ENCODE measurements at regions not wholly inside any gene's neighbourhood (a gene's known extent, or its start where the extent isn't known, plus 50 kb on each side); places are given as distances from the start of the nearest gene placed in this dataset.

DNA sequence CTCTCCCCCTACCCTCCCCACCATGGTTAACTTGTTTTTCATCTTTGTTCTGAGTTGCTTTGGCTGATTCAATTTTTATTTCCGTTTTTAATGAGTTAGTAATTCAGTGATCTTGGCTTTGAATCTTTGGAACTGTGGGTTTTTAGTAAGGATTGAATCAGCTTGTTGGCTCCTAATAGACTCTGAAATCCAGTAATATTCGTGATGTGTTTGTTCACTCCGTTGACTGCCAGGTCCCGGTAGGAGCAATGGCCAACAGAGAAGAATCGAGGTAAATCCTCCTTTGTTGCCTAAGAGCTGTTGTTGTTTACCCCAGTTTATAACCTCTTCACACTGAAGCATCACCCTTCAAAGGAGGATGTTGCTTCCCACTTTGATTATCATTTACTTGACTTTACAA is 92.7 kb downstream of the PCSK1 start:
- Mint-ChIP-seq H3K36me3 (ENCODE audit: low read depth) (no peaks in the 10 kb centered on the region), H3K27ac (no peak overlapping the region), H3K4me3 (no peak overlapping the region), H3K27me3 (ENCODE audit: low read depth) (peaks cover 48% of the 10 kb centered on the region), H3K4me1 (ENCODE audit: low read depth) (peaks cover 14% of the 10 kb centered on the region), H3K9me3 (no peaks in the 10 kb centered on the region)
- DNase-seq (ENCODE audit: low spot score), result no peak

- H3K27me3 Mint-ChIP-seq (ENCODE audit: low read depth), result peaks cover 48% of the 10 kb centered on the region
- no peak overlapping the region for H3K27ac Mint-ChIP-seq
- H3K4me3 Mint-ChIP-seq, result no peak overlapping the region
- no peak for DNase-seq (ENCODE audit: low spot score)
- H3K36me3 Mint-ChIP-seq (ENCODE audit: low read depth), result no peaks in the 10 kb centered on the region
- H3K4me1 Mint-ChIP-seq (ENCODE audit: low read depth), result peaks cover 10% of the 10 kb centered on the region
- H3K9me3 Mint-ChIP-seq, result no peaks in the 10 kb centered on the region
Measured at GRCh38 chr5:96339862-96340261, 93.2 kb downstream of the PCSK1 start.

DNA sequence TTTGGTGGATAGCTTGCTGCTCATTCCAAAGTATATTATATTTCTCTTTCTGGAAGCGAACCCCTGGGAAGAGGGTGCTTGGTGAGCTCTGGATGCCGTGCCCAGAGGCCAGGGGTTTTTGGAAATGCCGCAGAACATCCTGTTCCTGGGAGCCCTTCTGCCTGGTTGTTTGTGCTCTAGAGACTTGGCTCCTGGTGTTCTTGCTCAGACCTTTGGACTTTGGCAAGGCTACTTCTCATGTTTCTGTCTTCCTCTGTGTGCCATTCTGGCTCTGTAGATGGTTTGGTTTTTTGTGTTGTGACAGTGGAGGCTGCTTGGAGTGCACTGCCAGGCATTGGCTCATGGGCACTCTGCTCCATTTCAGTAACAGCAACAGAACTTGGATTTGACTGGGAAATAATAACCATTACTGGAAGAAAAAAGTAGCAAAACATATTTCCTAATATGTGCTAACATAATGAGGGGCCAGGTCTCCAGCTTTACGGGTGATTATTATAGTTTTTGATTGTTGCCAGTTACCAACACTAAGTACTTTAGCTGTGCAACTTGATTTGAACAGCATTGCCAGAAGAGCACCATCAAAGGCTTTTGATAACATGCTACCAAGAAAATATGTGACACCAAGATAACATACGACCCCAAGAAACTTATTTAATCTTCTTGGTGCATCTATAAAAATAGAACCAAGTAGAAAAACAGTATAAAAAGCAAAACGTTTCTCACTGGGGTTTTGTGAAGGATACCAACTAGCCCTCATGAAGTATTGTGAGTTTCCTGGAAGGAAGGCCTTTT is 94.2 kb downstream of the PCSK1 start:
- DNase-seq (ENCODE audit: low spot score), result no peak
- peaks cover 6% of the 10 kb centered on the region for H3K4me1 Mint-ChIP-seq (ENCODE audit: low read depth)
- H3K4me3 Mint-ChIP-seq, result no peak overlapping the region
- no peak overlapping the region for H3K27ac Mint-ChIP-seq
- peaks cover 39% of the 10 kb centered on the region for H3K27me3 Mint-ChIP-seq (ENCODE audit: low read depth)
- H3K9me3 Mint-ChIP-seq, result no peaks in the 10 kb centered on the region
- H3K36me3 Mint-ChIP-seq (ENCODE audit: low read depth), result no peaks in the 10 kb centered on the region

- no peak overlapping the region for H3K27ac Mint-ChIP-seq
- H3K4me1 Mint-ChIP-seq (ENCODE audit: low read depth), result peaks cover 6% of the 10 kb centered on the region
- H3K36me3 Mint-ChIP-seq (ENCODE audit: low read depth), result no peaks in the 10 kb centered on the region
- H3K4me3 Mint-ChIP-seq, result no peak overlapping the region
- peaks cover 31% of the 10 kb centered on the region for H3K27me3 Mint-ChIP-seq (ENCODE audit: low read depth)
- no peak for DNase-seq (ENCODE audit: low spot score)
- H3K9me3 Mint-ChIP-seq, result no peaks in the 10 kb centered on the region
Measured at GRCh38 chr5:96338091-96338490, 95.0 kb downstream of the PCSK1 start.

DNA sequence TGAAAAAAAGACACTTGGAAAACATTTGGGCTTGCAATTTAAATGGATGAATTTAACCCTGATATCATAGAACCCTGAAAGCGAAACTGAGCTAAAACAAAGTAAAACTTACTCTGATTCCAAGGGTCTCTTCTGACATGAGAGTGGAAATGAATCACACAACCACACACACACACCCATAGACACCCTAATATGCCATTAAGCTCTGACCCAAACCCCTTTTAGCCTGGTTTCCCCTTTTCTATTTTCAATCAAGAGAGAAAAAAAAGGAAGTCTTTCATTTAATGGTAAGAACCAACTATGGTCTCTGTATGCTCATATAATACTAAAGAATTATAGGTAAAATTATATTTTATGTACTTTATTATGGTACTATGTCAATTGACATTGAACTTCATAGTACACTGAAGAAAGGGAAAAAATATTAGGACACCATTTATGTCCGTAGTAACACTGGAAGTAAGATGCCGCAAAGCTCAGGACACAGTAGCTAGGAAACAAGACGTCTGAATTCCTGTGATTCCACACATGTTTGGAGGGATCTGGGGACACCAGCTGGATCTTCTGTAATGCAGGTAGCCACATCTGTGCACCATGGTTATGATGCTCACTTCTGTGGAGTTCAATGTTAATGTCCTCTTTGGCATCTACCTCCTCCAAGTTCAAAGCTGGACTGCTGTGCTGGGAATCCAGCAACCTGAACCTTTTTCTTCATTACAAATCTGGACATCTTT is 95.8 kb downstream of the PCSK1 start:
- H3K4me1 Mint-ChIP-seq (ENCODE audit: low read depth), result peaks cover 6% of the 10 kb centered on the region

DNA sequence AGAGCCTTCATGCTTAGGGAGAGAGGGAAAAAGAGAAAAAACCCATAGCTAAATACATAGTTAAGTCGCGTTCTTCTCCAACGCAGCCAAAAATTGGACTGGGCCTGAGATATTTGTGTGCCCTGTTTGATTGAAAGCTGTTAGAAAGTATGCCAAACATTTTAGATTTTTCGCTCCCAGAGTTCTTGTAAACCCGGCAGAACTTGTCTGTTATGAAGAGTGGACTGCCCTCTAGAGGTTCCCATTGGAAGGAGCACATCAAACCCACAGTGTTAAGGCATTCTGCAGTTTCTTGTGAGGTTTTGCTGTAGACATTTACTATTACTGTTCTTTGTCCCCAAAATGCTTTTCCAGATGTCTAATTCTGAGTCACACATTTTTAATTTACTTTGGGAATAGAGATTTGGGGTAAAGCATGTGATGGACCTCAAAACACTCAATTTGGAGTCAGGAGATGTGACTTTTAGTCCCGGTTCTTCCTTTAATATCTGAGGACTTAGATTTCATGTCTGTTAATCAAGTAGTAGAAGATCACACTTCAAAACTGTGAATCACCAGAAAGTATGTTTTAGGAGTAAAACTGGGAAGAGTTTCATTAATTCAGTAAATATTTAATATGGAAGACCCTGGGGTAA is 96.6 kb downstream of the PCSK1 start:
- H3K36me3 Mint-ChIP-seq (ENCODE audit: low read depth), result no peaks in the 10 kb centered on the region
- H3K4me3 Mint-ChIP-seq, result no peak overlapping the region
- peaks cover 27% of the 10 kb centered on the region for H3K27me3 Mint-ChIP-seq (ENCODE audit: low read depth)
- H3K4me1 Mint-ChIP-seq (ENCODE audit: low read depth), result peaks cover 6% of the 10 kb centered on the region
- H3K9me3 Mint-ChIP-seq, result no peaks in the 10 kb centered on the region
- DNase-seq (ENCODE audit: low spot score), result peak; percentile 45
- H3K27ac Mint-ChIP-seq, result no peak overlapping the region

More for the DNA sequence above, 95.8 kb downstream of the PCSK1 start:
- no peak for DNase-seq (ENCODE audit: low spot score)
- no peaks in the 10 kb centered on the region for H3K9me3 Mint-ChIP-seq
- H3K4me3 Mint-ChIP-seq, result no peak overlapping the region
- no peaks in the 10 kb centered on the region for H3K36me3 Mint-ChIP-seq (ENCODE audit: low read depth)
- peaks cover 27% of the 10 kb centered on the region for H3K27me3 Mint-ChIP-seq (ENCODE audit: low read depth)
- H3K27ac Mint-ChIP-seq, result no peak overlapping the region

DNA sequence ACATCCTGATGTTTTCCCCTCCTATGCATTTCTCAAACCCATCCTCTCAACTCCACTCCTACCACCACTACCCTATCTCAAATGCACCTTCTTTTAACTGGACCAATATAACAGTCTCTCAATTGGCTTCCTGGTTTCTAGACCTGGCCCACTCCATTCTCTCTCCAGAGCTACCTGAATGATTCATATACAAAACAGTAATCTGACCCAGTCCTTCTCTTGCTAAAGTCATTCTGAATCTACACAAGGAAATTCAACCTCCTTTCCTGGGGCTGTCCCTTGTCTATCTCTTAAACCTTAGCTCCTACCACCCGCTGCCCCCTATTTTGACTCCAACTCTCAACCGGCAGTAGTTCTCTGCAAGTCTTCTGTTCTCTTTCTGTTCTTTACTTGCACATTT is 97.2 kb downstream of the PCSK1 start:
- Mint-ChIP-seq H3K4me3 (no peak overlapping the region), H3K27ac (no peak overlapping the region), H3K4me1 (ENCODE audit: low read depth) (peaks cover 6% of the 10 kb centered on the region), H3K9me3 (no peaks in the 10 kb centered on the region), H3K27me3 (ENCODE audit: low read depth) (peaks cover 23% of the 10 kb centered on the region), H3K36me3 (ENCODE audit: low read depth) (no peaks in the 10 kb centered on the region)
- DNase-seq (ENCODE audit: low spot score), result no peak

GRCh38 chr5:96333391-96333790 is 99.7 kb downstream of the PCSK1 start:
- DNase-seq (ENCODE audit: low spot score), result no peak
- H3K27ac Mint-ChIP-seq, result no peak overlapping the region
- no peaks in the 10 kb centered on the region for H3K4me1 Mint-ChIP-seq (ENCODE audit: low read depth)
- no peaks in the 10 kb centered on the region for H3K36me3 Mint-ChIP-seq (ENCODE audit: low read depth)
- peaks cover 10% of the 10 kb centered on the region for H3K27me3 Mint-ChIP-seq (ENCODE audit: low read depth)
- no peaks in the 10 kb centered on the region for H3K9me3 Mint-ChIP-seq
- no peak overlapping the region for H3K4me3 Mint-ChIP-seq

- Mint-ChIP-seq H3K4me1 (ENCODE audit: low read depth) (no peaks in the 10 kb centered on the region), H3K4me3 (no peak overlapping the region), H3K36me3 (ENCODE audit: low read depth) (no peaks in the 10 kb centered on the region), H3K27ac (no peak overlapping the region), H3K27me3 (ENCODE audit: low read depth) (peaks cover 9% of the 10 kb centered on the region), H3K9me3 (no peaks in the 10 kb centered on the region)
- no peak for DNase-seq (ENCODE audit: low spot score)
Measured at GRCh38 chr5:96332535-96333366, 100.3 kb downstream of the PCSK1 start.

GRCh38 chr5:96331681-96332361 is 101.2 kb downstream of the PCSK1 start:
- no peak overlapping the region for H3K27ac Mint-ChIP-seq
- peaks cover 9% of the 10 kb centered on the region for H3K27me3 Mint-ChIP-seq (ENCODE audit: low read depth)
- no peaks in the 10 kb centered on the region for H3K9me3 Mint-ChIP-seq
- H3K36me3 Mint-ChIP-seq (ENCODE audit: low read depth), result no peaks in the 10 kb centered on the region
- no peaks in the 10 kb centered on the region for H3K4me1 Mint-ChIP-seq (ENCODE audit: low read depth)
- no peak overlapping the region for H3K4me3 Mint-ChIP-seq
- no peak for DNase-seq (ENCODE audit: low spot score)

DNA sequence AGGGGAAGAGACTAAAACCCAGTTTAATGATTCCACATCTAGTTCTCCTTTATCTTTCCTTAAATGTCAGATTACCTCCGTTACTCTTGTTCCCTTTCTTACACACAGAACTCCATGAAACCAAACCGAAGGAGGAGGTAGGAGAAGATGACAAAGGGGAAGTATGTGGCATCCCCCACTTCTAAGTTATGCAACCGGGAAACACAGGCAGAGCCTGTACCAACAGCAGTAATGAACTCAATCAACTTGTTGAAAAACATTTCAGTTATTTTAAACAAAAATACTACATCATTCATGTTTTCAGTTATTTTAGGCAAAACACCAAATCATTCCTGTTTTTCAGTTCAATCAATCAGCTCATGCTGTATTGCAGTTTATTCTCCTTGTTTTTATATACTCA is 101.8 kb downstream of the PCSK1 start:
- H3K4me1 Mint-ChIP-seq (ENCODE audit: low read depth), result no peaks in the 10 kb centered on the region
- DNase-seq (ENCODE audit: low spot score), result no peak
- peaks cover 9% of the 10 kb centered on the region for H3K27me3 Mint-ChIP-seq (ENCODE audit: low read depth)
- H3K36me3 Mint-ChIP-seq (ENCODE audit: low read depth), result no peaks in the 10 kb centered on the region
- H3K9me3 Mint-ChIP-seq, result no peaks in the 10 kb centered on the region
- no peak overlapping the region for H3K27ac Mint-ChIP-seq
- no peak overlapping the region for H3K4me3 Mint-ChIP-seq

- DNase-seq (ENCODE audit: low spot score), result no peak
- H3K27ac Mint-ChIP-seq, result no peak overlapping the region
Measured at GRCh38 chr5:96330530-96331140, 102.4 kb downstream of the PCSK1 start.

More at GRCh38 chr5:96330530-96331140, 102.4 kb downstream of the PCSK1 start:
- Mint-ChIP-seq H3K4me1 (ENCODE audit: low read depth) (no peaks in the 10 kb centered on the region), H3K9me3 (no peaks in the 10 kb centered on the region), H3K4me3 (no peak overlapping the region), H3K27me3 (ENCODE audit: low read depth) (peaks cover 9% of the 10 kb centered on the region), H3K36me3 (ENCODE audit: low read depth) (no peaks in the 10 kb centered on the region)

Data from T-helper 2 cell treated with Interferon-gamma antibody and Interleukin-4, amounts not matched to agents 5 μg/mL and 100 μg/mL, for 36 hours (primary cell).